ENCODE measurements at regions not wholly inside any gene's neighbourhood (a gene's known extent, or its start where the extent isn't known, plus 50 kb on each side); places are given as distances from the start of the nearest gene placed in this dataset.

GRCh38 chr13:74278901-74279300, 144.7 kb upstream of the KLF12 start:
- H3K4me1 ChIP-seq: no peaks in the 10 kb centered on the region
- no peak for ATAC-seq
- no peaks in the 10 kb centered on the region for H3K36me3 ChIP-seq
- H3K9me3 ChIP-seq: no peaks in the 10 kb centered on the region
- no peak overlapping the region for H3K27ac ChIP-seq
- no peak for DNase-seq
- intact Hi-C loops (cut with DNase I): no loop called here
- WGBS (ENCODE audit: insufficient coverage, low coverage, low lambda C conversion rate, missing lambda C conversion rate): 100% methylated on average over 2 of the region's 2 CpGs
- no peaks in the 10 kb centered on the region for H3K27me3 ChIP-seq
- no peak overlapping the region for H3K4me3 ChIP-seq
- TF ChIP-seq POLR2A (IDR thresholded peaks at IDR 0.05): no peak
- TF ChIP-seq, protein P1, sequence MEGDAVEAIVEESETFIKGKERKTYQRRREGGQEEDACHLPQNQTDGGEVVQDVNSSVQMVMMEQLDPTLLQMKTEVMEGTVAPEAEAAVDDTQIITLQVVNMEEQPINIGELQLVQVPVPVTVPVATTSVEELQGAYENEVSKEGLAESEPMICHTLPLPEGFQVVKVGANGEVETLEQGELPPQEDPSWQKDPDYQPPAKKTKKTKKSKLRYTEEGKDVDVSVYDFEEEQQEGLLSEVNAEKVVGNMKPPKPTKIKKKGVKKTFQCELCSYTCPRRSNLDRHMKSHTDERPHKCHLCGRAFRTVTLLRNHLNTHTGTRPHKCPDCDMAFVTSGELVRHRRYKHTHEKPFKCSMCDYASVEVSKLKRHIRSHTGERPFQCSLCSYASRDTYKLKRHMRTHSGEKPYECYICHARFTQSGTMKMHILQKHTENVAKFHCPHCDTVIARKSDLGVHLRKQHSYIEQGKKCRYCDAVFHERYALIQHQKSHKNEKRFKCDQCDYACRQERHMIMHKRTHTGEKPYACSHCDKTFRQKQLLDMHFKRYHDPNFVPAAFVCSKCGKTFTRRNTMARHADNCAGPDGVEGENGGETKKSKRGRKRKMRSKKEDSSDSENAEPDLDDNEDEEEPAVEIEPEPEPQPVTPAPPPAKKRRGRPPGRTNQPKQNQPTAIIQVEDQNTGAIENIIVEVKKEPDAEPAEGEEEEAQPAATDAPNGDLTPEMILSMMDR (IDR thresholded peaks at IDR 0.05): no peak

GRCh38 chr13:74274916-74275315, 140.7 kb upstream of the KLF12 start:
- DNase-seq (no peak), ATAC-seq (no peak)
- intact Hi-C loops (cut with DNase I): no loop called here
- Histone ChIP-seq H3K4me1 (no peaks in the 10 kb centered on the region), H3K4me3 (no peak overlapping the region), H3K9me3 (no peaks in the 10 kb centered on the region), H3K36me3 (no peaks in the 10 kb centered on the region), H3K27me3 (no peaks in the 10 kb centered on the region), H3K27ac (no peak overlapping the region)
- 84% methylated on average over 2 of the region's 2 CpGs for WGBS (ENCODE audit: insufficient coverage, low coverage, low lambda C conversion rate, missing lambda C conversion rate)
- no peak for TF ChIP-seq POLR2A (IDR thresholded peaks at IDR 0.05)
- TF ChIP-seq, protein P1 (IDR thresholded peaks at IDR 0.05): no peak

DNA sequence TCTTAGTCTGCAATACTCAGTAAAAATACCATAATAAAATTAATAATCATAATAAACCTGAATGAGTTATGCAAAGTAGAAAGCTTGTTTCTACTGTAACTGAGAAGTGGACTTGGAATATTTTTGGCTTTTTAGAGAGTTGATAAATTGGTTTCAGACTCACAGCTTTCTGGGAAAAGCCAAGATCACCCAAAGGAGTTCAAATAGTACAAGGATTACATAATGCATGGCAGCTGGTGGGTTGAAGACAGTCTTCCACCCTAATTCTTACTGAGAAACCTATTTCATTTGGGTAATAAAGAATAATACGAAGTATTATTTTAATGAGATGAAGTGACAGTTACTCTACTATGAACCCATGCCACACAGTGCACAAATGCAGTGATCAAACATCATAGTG, 139.4 kb upstream of the KLF12 start:
- no peak for DNase-seq
- WGBS (ENCODE audit: insufficient coverage, low coverage, low lambda C conversion rate, missing lambda C conversion rate): 73% methylated on average over 1 of the region's 1 CpG
- no peaks in the 10 kb centered on the region for H3K27me3 ChIP-seq
- H3K4me1 ChIP-seq: no peaks in the 10 kb centered on the region
- no peaks in the 10 kb centered on the region for H3K9me3 ChIP-seq
- TF ChIP-seq POLR2A (IDR thresholded peaks at IDR 0.05): no peak
- TF ChIP-seq, protein P1 (IDR thresholded peaks at IDR 0.05): no peak
- no peak overlapping the region for H3K4me3 ChIP-seq
- no peak overlapping the region for H3K27ac ChIP-seq
- no peak for ATAC-seq
- intact Hi-C loops (cut with DNase I): no loop called here
- no peaks in the 10 kb centered on the region for H3K36me3 ChIP-seq

GRCh38 chr13:74272826-74273225, 138.6 kb upstream of the KLF12 start:
- ATAC-seq (no peak), DNase-seq (no peak)
- intact Hi-C loops (cut with DNase I): no loop called here
- Histone ChIP-seq H3K27me3 (no peaks in the 10 kb centered on the region), H3K27ac (no peak overlapping the region), H3K36me3 (no peaks in the 10 kb centered on the region), H3K9me3 (no peaks in the 10 kb centered on the region), H3K4me1 (no peaks in the 10 kb centered on the region), H3K4me3 (no peak overlapping the region)
- no peak for TF ChIP-seq POLR2A (IDR thresholded peaks at IDR 0.05)
- TF ChIP-seq, protein P1 (IDR thresholded peaks at IDR 0.05): no peak
- 38% methylated on average over 1 of the region's 1 CpG for WGBS (ENCODE audit: insufficient coverage, low coverage, low lambda C conversion rate, missing lambda C conversion rate)

- Histone ChIP-seq H3K27me3 (no peaks in the 10 kb centered on the region), H3K4me3 (no peak overlapping the region), H3K9me3 (no peaks in the 10 kb centered on the region), H3K4me1 (no peaks in the 10 kb centered on the region), H3K27ac (no peak overlapping the region), H3K36me3 (no peaks in the 10 kb centered on the region)
- DNase-seq: no peak
- ATAC-seq: no peak
- intact Hi-C loops (cut with DNase I): no loop called here
- TF ChIP-seq POLR2A (IDR thresholded peaks at IDR 0.05): no peak
- TF ChIP-seq, protein P1 (IDR thresholded peaks at IDR 0.05): no peak
- WGBS (ENCODE audit: insufficient coverage, low coverage, low lambda C conversion rate, missing lambda C conversion rate): 20% methylated on average over 1 of the region's 1 CpG
Measured at GRCh38 chr13:74270018-74270417, 135.8 kb upstream of the KLF12 start.
